HepG2 (cell line): ENCODE measurements at regions not wholly inside any gene's neighbourhood (a gene's known extent, or its start where the extent isn't known, plus 50 kb on each side); places are given as distances from the start of the nearest gene placed in this dataset.

Experiments used
- ATAC-seq: fragments of 200-7000 bp; cut with Tn5 transposase; 3 replicates; pipeline ENCODE4 v1.9.1; 2020; ENCODE audit warnings: mild to moderate bottlenecking, moderate library complexity
- BruUV-seq: library from RNA; stranded (reverse); fragments of 400-500 nt; replicated peaks from 2 replicates; lab custom pipeline; 2021; lab: Mats Ljungman, UMichigan
- CTCF ChIA-PET: fragments of 300-600 bp; formaldehyde crosslinking; extraction: SDS; loops from one replicate; lab custom pipeline; 2021; ENCODE audit warnings: low total read pairs, inconsistent platforms, low intra/inter-chr PET ratio; lab: Yijun Ruan, JAX
- POLR2A ChIA-PET: fragments of 350-600 bp; sonication (Branson Sonifier 250); formaldehyde crosslinking; loops from one replicate; lab custom pipeline; 2020; ENCODE audit warnings: antibody characterized with exemption, inconsistent platforms; lab: Yijun Ruan, JAX
- DNase-seq: peaks from one replicate; pipeline ENCODE4 v3.0.0-alpha.2; 2015; ENCODE audit warnings: low spot score
- FAIRE-seq: peaks from 3 replicates; lab custom pipeline; 2011; peaks lifted over from hg19 to GRCh38; lab: Jason Lieb, UNC
- H2AFZ ChIP-seq: one replicate; pipeline ENCODE4 v1.6.1; 2011; ENCODE audit warnings: low read length, inconsistent platforms
- H3K27ac ChIP-seq: fragments of 300-600 bp; 3 replicates; pipeline ENCODE4 v1.8.0; 2011; ENCODE audit warnings: mixed run types, mild to moderate bottlenecking, mixed read lengths, low read length, inconsistent platforms; ENCODE audit not compliant: insufficient read depth; ENCODE audit errors: extremely low read length
- H3K27me3 ChIP-seq, 2 experiments: fragments of 200-600 bp in 1 of 2; 2 replicates in 1 of 2; 3 replicates in 1 of 2; pipeline versions ENCODE4 v1.6.0 to v1.8.0; 2011; ENCODE audit warnings: low read length in 2 of 2, mild to moderate bottlenecking in 2 of 2, moderate library complexity in 2 of 2, inconsistent platforms in 1 of 2; ENCODE audit not compliant: insufficient read depth in 2 of 2, control insufficient read depth in 1 of 2
- H3K36me3 ChIP-seq, 2 experiments: fragments of 200-600 bp in 1 of 2; replicated peaks in 1 of 2; 2 replicates in 1 of 2; 3 replicates in 1 of 2; pipeline versions ENCODE4 v1.5.1 to v1.8.0; 2011; ENCODE audit warnings: low read length in 2 of 2, inconsistent platforms in 1 of 2; ENCODE audit not compliant: insufficient read depth in 2 of 2, control insufficient read depth in 1 of 2
- H3K4me1 ChIP-seq: 2 replicates; pipeline ENCODE4 v1.5.1; 2012; ENCODE audit warnings: low read length, inconsistent platforms; ENCODE audit not compliant: insufficient read depth
- H3K4me2 ChIP-seq: 2 replicates; pipeline ENCODE4 v1.6.0; 2011; ENCODE audit warnings: low read depth, low read length, inconsistent platforms
- H3K4me3 ChIP-seq, 3 experiments: fragments of 200-600 bp in 1 of 3; sonication (generic), shearing (Covaris generic) in 1 of 3; replicated peaks in 1 of 3; 2 replicates each; pipeline ENCODE4 v1.5.1; 2011 to 2016; ENCODE audit warnings: low read length in 3 of 3, inconsistent platforms in 2 of 3, low read depth in 2 of 3, mild to moderate bottlenecking in 2 of 3, control low read depth in 1 of 3, mixed read lengths in 1 of 3; ENCODE audit not compliant: insufficient read depth in 1 of 3
- H3K79me2 ChIP-seq: one replicate; pipeline ENCODE4 v1.6.1; 2011; ENCODE audit warnings: low read length, inconsistent platforms; ENCODE audit not compliant: insufficient read depth
- H3K9ac ChIP-seq: 2 replicates; pipeline ENCODE4 v1.6.0; 2011; ENCODE audit warnings: mild to moderate bottlenecking, low read depth, low read length, inconsistent platforms; ENCODE audit not compliant: insufficient read depth
- H3K9me3 ChIP-seq: 2 replicates; pipeline ENCODE4 v1.5.1; 2012; ENCODE audit warnings: mild to moderate bottlenecking, low read length
- H4K20me1 ChIP-seq: 2 replicates; pipeline ENCODE4 v1.6.0; 2011; ENCODE audit warnings: inconsistent platforms, mild to moderate bottlenecking, low read length, moderate library complexity; ENCODE audit not compliant: insufficient read depth
- ARID3A ChIP-seq: IDR thresholded peaks from 2 replicates; pipeline ENCODE4 v1.6.1; 2012; ENCODE audit warnings: low read depth, low read length, improper control_type of control experiment
- ERF ChIP-seq: IDR thresholded peaks from 2 replicates; pipeline ENCODE4 v1.6.1; 2018; ENCODE audit warnings: missing biosample characterization, missing genetic modification reagents
- REPIN1 ChIP-seq: sonication (generic); formaldehyde crosslinking; IDR thresholded peaks from 2 replicates; pipeline ENCODE4 v1.8.0; 2022; ENCODE audit warnings: missing genetic modification reagents, low read depth, mild to moderate bottlenecking, borderline replicate concordance
- TP53 ChIP-seq: sonication (generic); formaldehyde crosslinking; conservative IDR thresholded peaks from 2 replicates; pipeline ENCODE4 v1.4.0; 2020; ENCODE audit warnings: missing genetic modification reagents
- ZBTB37 ChIP-seq: sonication (generic); formaldehyde crosslinking; IDR thresholded peaks from 2 replicates; pipeline ENCODE4 v1.4.0; 2020; ENCODE audit warnings: mild to moderate bottlenecking, missing genetic modification reagents
- ZFP37 ChIP-seq: sonication (generic); formaldehyde crosslinking; IDR thresholded peaks from 2 replicates; pipeline ENCODE4 v1.4.0; 2020; ENCODE audit warnings: missing genetic modification reagents, borderline replicate concordance
- ZNF333 ChIP-seq: sonication (generic); formaldehyde crosslinking; IDR thresholded peaks from 2 replicates; pipeline ENCODE4 v1.4.0; 2020; ENCODE audit warnings: mild to moderate bottlenecking, missing genetic modification reagents, borderline replicate concordance
- ZNF83 ChIP-seq: sonication (generic); formaldehyde crosslinking; IDR thresholded peaks from 2 replicates; pipeline ENCODE4 v1.4.0; 2020; ENCODE audit warnings: missing genetic modification reagents, mild to moderate bottlenecking, borderline replicate concordance
- WGBS: methylation state at CpG from one replicate; pipeline ENCODE4 v1.1.6; 2017; ENCODE audit warnings: low lambda C conversion rate; 5-methylcytosine and 5-hydroxymethylcytosine counted together
- in situ Hi-C: cut with HindIII; loops from 2 replicates; pipeline ENCODE4 v1.10.0; 2017; ENCODE audit warnings: low pct_unique_long_range_greater_than_20kb; ENCODE audit not compliant: extremely low pct_ligation_motif_present
- intact Hi-C: fragments of 100-400 bp; cut with micrococcal nuclease; formaldehyde crosslinking; loops from one replicate; pipeline ENCODE4 v1.10.0; 2022; ENCODE audit not compliant: unreplicated experiment
- TF ChIP-seq, protein P1 (sequence below): sonication (generic); formaldehyde crosslinking; IDR thresholded peaks from 2 replicates; pipeline ENCODE4 v1.4.0; 2020; ENCODE audit warnings: missing genetic modification reagents, borderline replicate concordance

DNA sequence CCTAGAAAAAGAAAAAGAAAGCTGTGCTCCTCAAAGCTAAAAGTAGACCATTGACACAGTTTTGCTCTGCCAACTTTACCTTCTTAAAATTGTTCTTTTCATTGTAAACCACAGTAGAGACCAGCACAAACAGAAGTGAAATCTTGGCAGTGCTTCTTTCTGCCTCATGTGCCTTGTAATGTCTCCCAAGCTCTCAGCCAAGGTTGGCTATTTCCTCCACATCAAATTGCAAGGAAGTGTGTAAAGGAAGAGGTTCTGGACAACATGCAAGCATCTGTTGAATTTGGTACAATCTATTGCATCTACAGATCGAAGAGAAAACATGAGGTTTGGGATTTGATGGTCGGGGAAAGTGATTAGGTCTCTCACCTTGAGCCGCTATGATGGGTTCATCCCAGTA, 83.3 kb upstream of the PNPT1 start:
- in situ Hi-C loops = no loop called here
- DNase-seq = no peak
- Histone ChIP-seq H3K9me3 (no peaks in the 10 kb centered on the region), H2AFZ (no peak overlapping the region), H3K4me1 (no peaks in the 10 kb centered on the region), H3K36me3 (no peaks in the 10 kb centered on the region), H3K9ac (no peak overlapping the region), H3K27me3 (no peaks in the 10 kb centered on the region), H3K27ac (no peak overlapping the region), H4K20me1 (no peaks in the 10 kb centered on the region), H3K79me2 (no peaks in the 10 kb centered on the region), H3K4me2 (no peak overlapping the region), H3K4me3 (no peak overlapping the region)
- POLR2A ChIA-PET = no interaction called here
- 19% methylated on average over 3 of the region's 3 CpGs for WGBS
- intact Hi-C loops = no loop called here
- FAIRE-seq = no peak
- CTCF ChIA-PET = no interaction called here
- no peak for ATAC-seq
- TF ChIP-seq TP53 (CRISPR knock-in tag) (no peak), ERF (CRISPR knock-in tag) (no peak), ZFP37 (CRISPR knock-in tag) (no peak), ZNF333 (CRISPR knock-in tag) (no peak), REPIN1 (no peak), ARID3A (no peak), ZNF83 (no peak)
- no TSS peak for BruUV-seq

DNA sequence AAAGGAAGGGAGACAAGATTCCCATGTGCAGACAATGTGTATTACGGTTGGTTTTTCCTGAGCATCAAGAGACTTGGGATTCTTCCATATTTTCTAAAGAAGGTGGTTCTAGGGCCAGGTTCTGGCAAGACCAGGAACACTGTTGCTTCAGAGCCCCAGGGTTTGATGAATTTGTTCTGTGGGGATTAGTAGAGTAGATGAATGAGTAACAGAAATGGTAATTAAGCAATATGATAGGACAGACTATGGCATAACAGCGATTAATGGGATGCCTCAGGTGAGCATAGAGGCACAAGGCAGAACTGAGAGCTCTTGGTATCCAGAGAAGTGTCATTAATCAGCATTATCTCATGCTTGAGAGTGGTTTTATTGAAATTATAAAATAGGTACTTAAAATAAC, 82.8 kb upstream of the PNPT1 start:
- ChIA-PET POLR2A (no interaction called here), CTCF (no interaction called here)
- no peaks in the 10 kb centered on the region for H3K4me1 ChIP-seq
- in situ Hi-C loops = no loop called here
- no peak overlapping the region for H3K27ac ChIP-seq
- DNase-seq = no peak
- no peak overlapping the region for H3K4me3 ChIP-seq
- H3K9me3 ChIP-seq = no peaks in the 10 kb centered on the region
- ATAC-seq = no peak
- H2AFZ ChIP-seq = no peak overlapping the region
- H3K79me2 ChIP-seq = no peaks in the 10 kb centered on the region
- FAIRE-seq = no peak
- BruUV-seq = no TSS peak
- 1% methylated on average over 2 of the region's 2 CpGs for WGBS
- no peak overlapping the region for H3K4me2 ChIP-seq
- no peaks in the 10 kb centered on the region for H3K36me3 ChIP-seq
- no peak for TF ChIP-seq ZBTB37
- TF ChIP-seq, protein P1, sequence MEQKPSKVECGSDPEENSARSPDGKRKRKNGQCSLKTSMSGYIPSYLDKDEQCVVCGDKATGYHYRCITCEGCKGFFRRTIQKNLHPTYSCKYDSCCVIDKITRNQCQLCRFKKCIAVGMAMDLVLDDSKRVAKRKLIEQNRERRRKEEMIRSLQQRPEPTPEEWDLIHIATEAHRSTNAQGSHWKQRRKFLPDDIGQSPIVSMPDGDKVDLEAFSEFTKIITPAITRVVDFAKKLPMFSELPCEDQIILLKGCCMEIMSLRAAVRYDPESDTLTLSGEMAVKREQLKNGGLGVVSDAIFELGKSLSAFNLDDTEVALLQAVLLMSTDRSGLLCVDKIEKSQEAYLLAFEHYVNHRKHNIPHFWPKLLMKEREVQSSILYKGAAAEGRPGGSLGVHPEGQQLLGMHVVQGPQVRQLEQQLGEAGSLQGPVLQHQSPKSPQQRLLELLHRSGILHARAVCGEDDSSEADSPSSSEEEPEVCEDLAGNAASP = no peak
- TF ChIP-seq, all 625 proteins: peak for 0
- intact Hi-C loops = no loop called here
- Histone ChIP-seq H4K20me1 (no peaks in the 10 kb centered on the region), H3K9ac (no peak overlapping the region), H3K27me3 (no peaks in the 10 kb centered on the region)
